HG02852 (cell line): ENCODE measurements at regions not wholly inside any gene's neighbourhood (a gene's known extent, or its start where the extent isn't known, plus 50 kb on each side); places are given as distances from the start of the nearest gene placed in this dataset.
"Not testable (repeated sequence)": the region's sequence is repeated elsewhere in the genome, so short reads cannot be mapped to it uniquely, and the experiment has no call there.

Experiments
- ATAC-seq: cut with Tn5 transposase; IDR thresholded peaks from one replicate; pipeline ENCODE4 v1.9.1; 2021; ENCODE audit warnings: mild to moderate bottlenecking, moderate library complexity; ENCODE audit not compliant: unreplicated experiment

- ATAC-seq: no peak
Measured at GRCh38 chr21:33994373-33994772, 78.8 kb upstream of the ATP5PO start.

- no peak for ATAC-seq
Measured at GRCh38 chr21:33993286-33994231, 78.0 kb upstream of the ATP5PO start.

- not testable (repeated sequence) for ATAC-seq
Measured at GRCh38 chr21:33992412-33992811, 76.8 kb upstream of the ATP5PO start.

- no peak for ATAC-seq
Measured at GRCh38 chr21:33991133-33991532, 75.5 kb upstream of the ATP5PO start.

GRCh38 chr21:33989440-33989839, 73.8 kb upstream of the ATP5PO start:
- ATAC-seq: no peak

- ATAC-seq: no peak
Measured at GRCh38 chr21:33988237-33989017, 72.8 kb upstream of the ATP5PO start.

GRCh38 chr21:33987461-33987860, 71.9 kb upstream of the ATP5PO start:
- no peak for ATAC-seq

GRCh38 chr21:33985117-33986050, 69.8 kb upstream of the ATP5PO start:
- no peak for ATAC-seq

GRCh38 chr21:33984021-33984481, 68.4 kb upstream of the ATP5PO start:
- ATAC-seq: no peak

GRCh38 chr21:33981391-33982101, 65.9 kb upstream of the ATP5PO start:
- ATAC-seq: no peak

- no peak for ATAC-seq
Measured at GRCh38 chr21:33980276-33980916, 64.8 kb upstream of the ATP5PO start.

- no peak for ATAC-seq
Measured at GRCh38 chr21:33978585-33978984, 63.0 kb upstream of the ATP5PO start.

- no peak for ATAC-seq
Measured at GRCh38 chr21:33977721-33978369, 62.2 kb upstream of the ATP5PO start.

GRCh38 chr21:33977017-33977720, 61.6 kb upstream of the ATP5PO start:
- no peak for ATAC-seq

- peak; percentile 47 for ATAC-seq
Measured at GRCh38 chr21:33976082-33977016, 60.7 kb upstream of the ATP5PO start.

- ATAC-seq: peak; percentile 79
Measured at GRCh38 chr21:33975548-33976081, 60.0 kb upstream of the ATP5PO start.
